ENCODE measurements at regions not wholly inside any gene's neighbourhood (a gene's known extent, or its start where the extent isn't known, plus 50 kb on each side); places are given as distances from the start of the nearest gene placed in this dataset.

DNA sequence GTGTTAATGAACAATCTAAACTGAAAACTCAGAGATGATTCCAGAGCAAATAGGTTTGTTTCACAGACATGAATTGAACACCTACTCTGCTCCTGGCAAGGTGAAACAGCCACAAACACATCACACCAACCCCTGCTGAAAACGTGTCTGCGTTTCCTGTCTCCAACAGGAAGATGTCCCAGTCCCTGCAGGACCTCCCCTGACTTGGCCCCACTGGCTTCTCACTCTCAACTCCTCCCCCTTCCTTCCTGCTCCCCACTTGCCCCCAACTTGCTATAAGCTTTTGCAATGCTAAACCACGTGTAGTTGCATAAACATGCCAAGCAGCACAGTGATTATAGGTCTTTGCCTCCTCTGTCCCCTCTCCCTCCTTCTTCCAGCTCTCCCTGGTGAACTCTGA, 567.6 kb downstream of the BCL11B start:
- DNase-seq (ENCODE audit: insufficient read length, low spot score) (no peak), FAIRE-seq (no peak)
- TF ChIP-seq POU2F2 (IDR thresholded peaks at IDR 0.05; ENCODE audit: low read depth, low read length), result no peak
- TF ChIP-seq SPI1 (IDR thresholded peaks at IDR 0.05; ENCODE audit: low read depth, low read length), result no peak
- TF ChIP-seq PAX5 (IDR thresholded peaks at IDR 0.05; ENCODE audit: insufficient read depth, low read length, severe bottlenecking), result no peak
- no peak for TF ChIP-seq POLR2A (IDR thresholded peaks at IDR 0.05; ENCODE audit: low read depth, low read length)
- no peak for TF ChIP-seq POLR2AphosphoS5 (IDR thresholded peaks at IDR 0.05; ENCODE audit: low read depth, low read length)
- no peak for TF ChIP-seq TAF1 (IDR thresholded peaks at IDR 0.05; ENCODE audit: low read depth, low read length)

DNA sequence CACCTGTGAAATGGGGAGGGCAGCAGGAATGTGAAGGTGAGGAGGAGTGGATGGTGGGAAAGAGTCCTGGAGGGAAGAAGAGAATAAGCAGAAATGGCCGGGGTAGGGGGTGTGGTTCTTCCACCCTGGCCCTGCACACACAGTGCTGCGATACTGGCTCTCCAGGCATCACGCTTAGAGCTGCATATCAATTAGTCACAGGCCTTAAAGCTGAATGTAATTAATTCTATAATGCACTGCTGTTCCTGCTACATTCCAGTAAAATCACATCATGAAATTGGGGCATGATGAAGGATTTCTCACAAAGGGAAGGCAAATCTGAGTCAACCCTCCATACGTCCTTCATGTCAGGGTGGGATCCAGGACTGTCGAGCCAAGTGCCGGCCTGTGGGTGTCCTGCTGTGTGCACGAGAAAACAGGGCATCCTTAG, 566.1 kb downstream of the BCL11B start:
- no peak for FAIRE-seq
- TF ChIP-seq POLR2AphosphoS5 (IDR thresholded peaks at IDR 0.05; ENCODE audit: low read depth, low read length) (no peak), PAX5 (IDR thresholded peaks at IDR 0.05; ENCODE audit: insufficient read depth, low read length, severe bottlenecking) (no peak), POLR2A (IDR thresholded peaks at IDR 0.05; ENCODE audit: low read depth, low read length) (no peak), POU2F2 (IDR thresholded peaks at IDR 0.05; ENCODE audit: low read depth, low read length) (no peak), SPI1 (IDR thresholded peaks at IDR 0.05; ENCODE audit: low read depth, low read length) (no peak), TAF1 (IDR thresholded peaks at IDR 0.05; ENCODE audit: low read depth, low read length) (no peak)
- no peak for DNase-seq (ENCODE audit: insufficient read length, low spot score)

DNA sequence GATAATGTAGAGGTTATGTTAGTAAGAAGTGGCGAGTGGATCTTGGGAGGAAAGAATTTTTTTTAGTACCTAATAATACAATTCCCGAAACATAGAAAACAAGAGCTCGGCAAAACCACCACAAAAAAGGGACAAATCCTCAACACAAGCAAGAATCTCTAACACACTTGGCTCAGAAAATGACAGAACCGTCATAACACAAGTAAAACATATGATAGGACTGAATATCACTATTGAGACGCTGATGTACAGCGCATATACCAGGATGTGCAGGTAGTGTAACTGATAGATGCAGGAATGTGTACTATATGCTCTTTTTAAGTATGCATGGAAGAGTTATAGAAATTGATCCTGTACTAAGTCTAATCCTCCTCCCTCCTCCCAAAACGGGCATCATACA, 564.5 kb downstream of the BCL11B start:
- DNase-seq (ENCODE audit: insufficient read length, low spot score) (no peak), FAIRE-seq (no peak)
- TF ChIP-seq PAX5 (IDR thresholded peaks at IDR 0.05; ENCODE audit: insufficient read depth, low read length, severe bottlenecking) (no peak), TAF1 (IDR thresholded peaks at IDR 0.05; ENCODE audit: low read depth, low read length) (no peak), POU2F2 (IDR thresholded peaks at IDR 0.05; ENCODE audit: low read depth, low read length) (no peak), SPI1 (IDR thresholded peaks at IDR 0.05; ENCODE audit: low read depth, low read length) (no peak), POLR2A (IDR thresholded peaks at IDR 0.05; ENCODE audit: low read depth, low read length) (no peak), POLR2AphosphoS5 (IDR thresholded peaks at IDR 0.05; ENCODE audit: low read depth, low read length) (no peak)

DNA sequence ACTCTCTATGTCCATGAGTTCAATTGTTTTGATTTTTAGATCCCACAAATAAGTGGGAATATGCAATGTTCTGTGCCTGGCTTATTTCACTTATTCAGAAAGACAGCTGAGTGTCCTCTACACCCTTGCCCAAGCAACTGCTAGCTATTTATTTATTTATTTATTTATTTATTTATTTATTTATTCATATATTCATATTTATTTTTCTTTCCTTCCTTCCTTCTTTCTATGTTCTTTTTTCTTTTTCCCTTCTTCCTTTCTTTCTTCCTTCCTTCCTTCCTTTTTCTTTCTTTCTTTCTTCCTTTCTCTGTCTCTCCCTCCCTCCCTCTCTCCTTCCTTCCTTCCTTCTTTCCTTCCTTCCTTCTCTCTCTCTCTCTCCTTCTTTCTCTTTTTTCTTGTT, 563.4 kb downstream of the BCL11B start:
- TF ChIP-seq PAX5 (IDR thresholded peaks at IDR 0.05; ENCODE audit: insufficient read depth, low read length, severe bottlenecking) (no peak), POLR2AphosphoS5 (IDR thresholded peaks at IDR 0.05; ENCODE audit: low read depth, low read length) (no peak), SPI1 (IDR thresholded peaks at IDR 0.05; ENCODE audit: low read depth, low read length) (no peak), POLR2A (IDR thresholded peaks at IDR 0.05; ENCODE audit: low read depth, low read length) (no peak), POU2F2 (IDR thresholded peaks at IDR 0.05; ENCODE audit: low read depth, low read length) (no peak), TAF1 (IDR thresholded peaks at IDR 0.05; ENCODE audit: low read depth, low read length) (no peak)
- DNase-seq (ENCODE audit: insufficient read length, low spot score) (no peak), FAIRE-seq (no peak)

DNA sequence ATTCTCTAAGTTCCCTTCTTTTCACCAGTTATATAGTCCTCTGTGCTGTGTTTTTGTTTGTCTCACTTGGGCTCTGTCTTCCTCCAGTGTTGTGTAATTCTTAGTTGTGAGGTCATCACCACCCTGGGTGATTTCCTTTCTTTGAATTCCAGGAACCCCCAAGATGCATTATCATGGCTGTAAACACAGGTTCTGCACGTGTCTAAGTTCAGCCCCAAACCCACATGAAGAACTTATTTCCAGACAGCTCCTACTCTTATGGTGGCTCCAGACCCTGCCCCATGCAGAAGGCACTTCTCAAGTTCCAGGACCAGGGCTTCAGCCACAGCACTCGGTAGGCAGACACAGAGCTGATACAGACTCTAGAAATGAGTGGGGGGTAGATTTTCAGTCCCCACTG, 560.5 kb downstream of the BCL11B start:
- DNase-seq (ENCODE audit: insufficient read length, low spot score) (no peak), FAIRE-seq (no peak)
- TF ChIP-seq TAF1 (IDR thresholded peaks at IDR 0.05; ENCODE audit: low read depth, low read length), result no peak
- TF ChIP-seq POU2F2 (IDR thresholded peaks at IDR 0.05; ENCODE audit: low read depth, low read length), result no peak
- TF ChIP-seq PAX5 (IDR thresholded peaks at IDR 0.05; ENCODE audit: insufficient read depth, low read length, severe bottlenecking), result no peak
- TF ChIP-seq SPI1 (IDR thresholded peaks at IDR 0.05; ENCODE audit: low read depth, low read length), result no peak
- no peak for TF ChIP-seq POLR2A (IDR thresholded peaks at IDR 0.05; ENCODE audit: low read depth, low read length)
- TF ChIP-seq POLR2AphosphoS5 (IDR thresholded peaks at IDR 0.05; ENCODE audit: low read depth, low read length), result no peak

DNA sequence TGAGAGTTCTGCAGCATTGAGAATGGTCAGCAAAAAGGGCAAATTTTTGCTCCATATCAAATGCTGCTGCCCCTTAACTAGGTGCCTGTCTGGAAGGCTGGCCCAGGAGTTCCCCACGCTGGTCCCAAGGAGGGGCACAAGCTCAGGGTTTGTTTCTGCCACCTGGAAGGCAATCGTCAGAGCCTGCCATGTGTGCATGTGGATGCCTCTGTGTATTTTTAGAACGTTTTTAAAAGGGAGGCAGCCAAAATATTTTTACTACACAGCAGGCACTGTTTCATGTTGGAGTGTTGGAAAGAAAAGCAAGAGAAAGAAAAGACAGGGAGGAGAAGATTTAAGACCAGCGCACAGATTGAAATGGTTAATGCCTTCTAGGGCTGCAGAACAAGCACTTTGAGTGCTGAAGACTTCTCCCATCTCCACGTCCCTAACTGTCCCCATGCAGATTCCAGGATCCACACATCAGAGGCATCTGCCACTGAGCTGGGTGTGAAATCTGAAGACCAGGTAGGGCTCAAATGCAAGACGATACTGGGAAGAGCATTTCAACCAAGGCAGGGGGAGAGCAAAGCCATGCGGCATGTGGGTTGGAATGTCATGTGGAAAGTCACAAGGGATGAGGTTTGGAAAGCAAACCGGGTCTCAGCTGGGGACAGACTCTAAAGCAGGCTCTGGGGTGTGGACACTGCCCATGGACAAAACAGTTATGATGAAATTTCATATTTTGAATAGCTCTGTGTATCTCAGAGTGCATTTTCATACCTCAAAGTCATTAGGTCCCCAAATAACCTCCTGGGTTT, 557.2 kb downstream of the BCL11B start:
- FAIRE-seq, result no peak
- no peak for DNase-seq (ENCODE audit: insufficient read length, low spot score)
- no peak for TF ChIP-seq POLR2AphosphoS5 (IDR thresholded peaks at IDR 0.05; ENCODE audit: low read depth, low read length)
- no peak for TF ChIP-seq POLR2A (IDR thresholded peaks at IDR 0.05; ENCODE audit: low read depth, low read length)
- no peak for TF ChIP-seq SPI1 (IDR thresholded peaks at IDR 0.05; ENCODE audit: low read depth, low read length)
- TF ChIP-seq PAX5 (IDR thresholded peaks at IDR 0.05; ENCODE audit: insufficient read depth, low read length, severe bottlenecking), result no peak
- TF ChIP-seq TAF1 (IDR thresholded peaks at IDR 0.05; ENCODE audit: low read depth, low read length), result no peak
- TF ChIP-seq POU2F2 (IDR thresholded peaks at IDR 0.05; ENCODE audit: low read depth, low read length), result no peak

DNA sequence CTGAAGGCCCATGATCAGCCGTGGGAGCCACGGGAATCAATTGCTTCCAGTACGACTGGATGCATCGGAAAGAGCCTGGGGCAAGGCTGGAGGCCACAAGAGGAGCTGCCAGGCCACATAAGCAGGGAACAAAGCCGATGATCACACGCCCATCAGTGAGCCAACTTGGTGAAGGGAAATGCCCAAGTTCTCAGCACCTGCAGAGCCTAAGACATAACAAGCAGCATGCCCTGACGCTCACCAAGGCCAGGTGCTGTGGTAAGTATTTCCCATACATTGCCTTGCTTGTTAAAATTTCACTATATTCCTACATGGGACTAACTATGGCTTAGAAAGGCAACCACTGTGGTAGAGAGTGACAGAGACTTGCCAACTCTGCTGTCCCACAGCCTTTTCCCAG, 555.9 kb downstream of the BCL11B start:
- TF ChIP-seq SPI1 (IDR thresholded peaks at IDR 0.05; ENCODE audit: low read depth, low read length), result no peak
- TF ChIP-seq POLR2AphosphoS5 (IDR thresholded peaks at IDR 0.05; ENCODE audit: low read depth, low read length), result no peak
- TF ChIP-seq TAF1 (IDR thresholded peaks at IDR 0.05; ENCODE audit: low read depth, low read length), result no peak
- no peak for DNase-seq (ENCODE audit: insufficient read length, low spot score)
- no peak for FAIRE-seq

DNA sequence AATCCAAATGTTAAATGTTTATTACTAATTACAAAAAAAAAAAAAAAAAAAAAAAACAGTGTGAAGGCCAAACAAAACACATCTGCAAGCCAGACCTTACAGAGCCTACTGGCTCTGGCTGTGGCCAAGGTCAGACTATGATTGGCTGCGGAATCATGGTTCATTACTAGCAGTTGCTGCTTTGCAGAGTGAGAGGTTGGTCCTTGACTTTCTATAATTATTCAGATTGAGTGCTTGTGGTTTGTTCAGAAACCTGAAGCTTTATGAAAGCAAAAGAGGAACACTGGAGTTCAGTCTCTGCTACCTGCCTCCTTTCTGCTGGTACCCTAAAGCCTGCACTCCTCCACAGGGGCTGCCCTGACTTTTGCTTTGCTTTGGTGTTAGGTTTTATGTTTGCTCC, 550.9 kb downstream of the BCL11B start:
- DNase-seq (ENCODE audit: insufficient read length, low spot score), result no peak
- no peak for TF ChIP-seq PAX5 (IDR thresholded peaks at IDR 0.05; ENCODE audit: insufficient read depth, low read length, severe bottlenecking)
- TF ChIP-seq SPI1 (IDR thresholded peaks at IDR 0.05; ENCODE audit: low read depth, low read length), result peak; percentile 32; the same call in 1 of the 2 replicates
- FAIRE-seq, result no peak

DNA sequence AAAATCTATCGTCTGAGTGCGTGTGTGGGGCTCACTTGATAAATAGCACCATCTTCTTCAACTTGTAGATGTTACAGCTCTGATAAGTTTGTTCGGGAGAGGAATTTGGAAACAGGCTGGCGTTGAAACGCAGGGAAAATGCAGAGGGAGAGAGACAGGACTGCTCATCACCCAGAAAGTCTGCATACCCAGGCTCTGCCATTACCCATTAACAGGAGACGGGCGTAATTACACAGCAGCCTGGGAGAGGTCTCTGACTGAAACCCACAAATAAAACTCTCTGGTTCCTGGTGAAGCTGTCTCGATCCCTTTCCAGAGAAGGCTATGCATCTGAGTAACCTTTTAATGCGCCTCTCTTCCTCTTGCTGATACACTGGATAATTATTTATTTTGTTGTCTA, 547.3 kb downstream of the BCL11B start:
- DNase-seq (ENCODE audit: insufficient read length, low spot score), result no peak
- no peak for FAIRE-seq
- no peak for TF ChIP-seq SPI1 (IDR thresholded peaks at IDR 0.05; ENCODE audit: low read depth, low read length)
- TF ChIP-seq POLR2AphosphoS5 (IDR thresholded peaks at IDR 0.05; ENCODE audit: low read depth, low read length), result no peak
- no peak for TF ChIP-seq POLR2A (IDR thresholded peaks at IDR 0.05; ENCODE audit: low read depth, low read length)
- no peak for TF ChIP-seq POU2F2 (IDR thresholded peaks at IDR 0.05; ENCODE audit: low read depth, low read length)
- no peak for TF ChIP-seq TAF1 (IDR thresholded peaks at IDR 0.05; ENCODE audit: low read depth, low read length)
- no peak for TF ChIP-seq PAX5 (IDR thresholded peaks at IDR 0.05; ENCODE audit: insufficient read depth, low read length, severe bottlenecking)

DNA sequence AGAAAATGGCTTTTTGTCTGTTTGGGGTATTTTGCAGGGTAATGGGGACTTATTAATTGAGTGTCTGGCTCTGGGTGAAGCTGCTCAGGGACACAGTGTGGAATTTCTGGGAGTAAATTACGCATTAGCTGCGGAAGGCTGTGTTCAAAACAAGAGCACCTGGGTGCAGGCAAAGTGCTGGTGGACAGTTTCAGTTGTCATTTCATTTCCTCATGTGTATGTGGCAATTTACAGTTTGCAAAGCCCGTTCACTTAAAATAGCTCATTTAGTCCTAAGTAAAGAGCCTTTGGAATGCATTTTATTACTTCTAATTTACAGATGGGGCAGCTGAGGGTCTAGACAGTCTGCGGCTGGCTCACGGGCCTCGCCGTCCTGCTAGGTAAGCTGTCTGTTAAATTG, 546.8 kb downstream of the BCL11B start:
- TF ChIP-seq POLR2AphosphoS5 (IDR thresholded peaks at IDR 0.05; ENCODE audit: low read depth, low read length) (no peak), PAX5 (IDR thresholded peaks at IDR 0.05; ENCODE audit: insufficient read depth, low read length, severe bottlenecking) (no peak)
- FAIRE-seq, result no peak
- DNase-seq (ENCODE audit: insufficient read length, low spot score), result no peak

Measured in GM12891 (cell line).